ENCODE measurements at regions not wholly inside any gene's neighbourhood (a gene's known extent, or its start where the extent isn't known, plus 50 kb on each side); places are given as distances from the start of the nearest gene placed in this dataset.

- TF ChIP-seq ZFP30 (CRISPR knock-in tag; IDR thresholded peaks at IDR 0.05) = no peak
- no peak for TF ChIP-seq TCF4 (CRISPR knock-in tag; IDR thresholded peaks at IDR 0.05; ENCODE audit: borderline replicate concordance)
- TF ChIP-seq ZFP3 (CRISPR knock-in tag; IDR thresholded peaks at IDR 0.05) = no peak
- TF ChIP-seq ARNTL (CRISPR knock-in tag; IDR thresholded peaks at IDR 0.05; ENCODE audit: borderline replicate concordance, low read depth) = no peak
- no peak for TF ChIP-seq BACH2 (CRISPR knock-in tag; IDR thresholded peaks at IDR 0.05; ENCODE audit: borderline replicate concordance)
- TF ChIP-seq ZC3H10 (CRISPR knock-in tag; IDR thresholded peaks at IDR 0.05) = no peak
- no peak for TF ChIP-seq TSHZ2 (CRISPR knock-in tag; IDR thresholded peaks at IDR 0.05)
- no peak for TF ChIP-seq TOX (CRISPR knock-in tag; IDR thresholded peaks at IDR 0.05; ENCODE audit: borderline replicate concordance)
- no peak for TF ChIP-seq PATZ1 (CRISPR knock-in tag; IDR thresholded peaks at IDR 0.05; ENCODE audit: borderline replicate concordance)
- TF ChIP-seq CSDC2 (CRISPR knock-in tag; IDR thresholded peaks at IDR 0.05) = no peak
- TF ChIP-seq ZNF565 (CRISPR knock-in tag; conservative IDR thresholded peaks at IDR 0.05; ENCODE audit: low read depth) = no peak
These were observed 89.0 kb downstream of the TMEM18 start for GRCh38 chr2:588074-588645.
